Kidney (tissue), 13 donors: ENCODE measurements at regions not wholly inside any gene's neighbourhood (a gene's known extent, or its start where the extent isn't known, plus 50 kb on each side); places are given as distances from the start of the nearest gene placed in this dataset.
"Not testable (repeated sequence)": the region's sequence is repeated elsewhere in the genome, so short reads cannot be mapped to it uniquely, and the experiment has no call there.

Experiments used
- DNase-seq, 5 donors: peaks; one replicate each; pipeline ENCODE4 v3.0.0-alpha.2; 2013 to 2020
- FAIRE-seq: peaks from 2 replicates; lab custom pipeline; 2012; peaks lifted over from hg19 to GRCh38; lab: Jason Lieb, UNC
- H3K27ac ChIP-seq, 2 donors: one replicate each; pipeline ENCODE4 v1.7.0; 2013; ENCODE audit warnings: low read depth in 2 of 2, low read length in 2 of 2, inconsistent platforms in 1 of 2
- H3K27me3 ChIP-seq: one replicate; pipeline ENCODE4 v1.7.1; 2013; ENCODE audit warnings: low read length, inconsistent platforms; ENCODE audit not compliant: control insufficient read depth, insufficient read depth
- H3K36me3 ChIP-seq, 3 donors: one replicate each; pipeline versions ENCODE4 v1.7.0 to v1.7.1; 2013; ENCODE audit warnings: low read length in 3 of 3, control low read depth in 1 of 3, inconsistent platforms in 1 of 3; ENCODE audit not compliant: insufficient read depth in 3 of 3, control insufficient read depth in 2 of 3
- H3K4me1 ChIP-seq, 3 donors: one replicate each; pipeline versions ENCODE4 v1.7.0 to v1.7.1; 2013; ENCODE audit warnings: low read length in 3 of 3, inconsistent platforms in 1 of 3, low read depth in 1 of 3; ENCODE audit not compliant: control insufficient read depth in 2 of 3, insufficient read depth in 2 of 3
- H3K4me3 ChIP-seq, 3 donors: one replicate each; pipeline versions ENCODE4 v1.7.0 to v1.8.1; 2013; ENCODE audit warnings: low read length in 3 of 3, control low read depth in 1 of 3, inconsistent platforms in 1 of 3
- H3K9ac ChIP-seq, 3 donors: one replicate each; pipeline versions ENCODE4 v1.7.0 to v1.7.1; 2013; ENCODE audit warnings: low read length in 3 of 3, control low read depth in 1 of 3, inconsistent platforms in 1 of 3
- H3K9me3 ChIP-seq, 3 donors: one replicate each; pipeline versions ENCODE4 v1.7.0 to v1.7.1; 2013; ENCODE audit warnings: low read length in 3 of 3, control low read depth in 1 of 3, inconsistent platforms in 1 of 3; ENCODE audit not compliant: control insufficient read depth in 2 of 3, insufficient read depth in 1 of 3
- intact Hi-C: fragments of 100-400 bp; cut with DNase I; formaldehyde crosslinking; loops from one replicate; pipeline ENCODE4 v1.11.1; 2022
- TF ChIP-seq, protein P1 (sequence below): IDR thresholded peaks from 3 replicates; pipeline ENCODE4 v1.5.1; 2012; ENCODE audit warnings: mild to moderate bottlenecking, moderate library complexity, borderline replicate concordance; ENCODE audit not compliant: insufficient read depth; ENCODE audit errors: extremely low read depth
- donor health status: control.
- donor health status: control.
- donor health status: control.
- donor health status: control.
- donor health status: control.
- donor health status: DM: yes; HTN: yes; CAD: no.
- donor health status: Normal renal cell carcinoma (clear cell type).

- DNase-seq (no peak), FAIRE-seq (no peak)
- TF ChIP-seq, protein P1, sequence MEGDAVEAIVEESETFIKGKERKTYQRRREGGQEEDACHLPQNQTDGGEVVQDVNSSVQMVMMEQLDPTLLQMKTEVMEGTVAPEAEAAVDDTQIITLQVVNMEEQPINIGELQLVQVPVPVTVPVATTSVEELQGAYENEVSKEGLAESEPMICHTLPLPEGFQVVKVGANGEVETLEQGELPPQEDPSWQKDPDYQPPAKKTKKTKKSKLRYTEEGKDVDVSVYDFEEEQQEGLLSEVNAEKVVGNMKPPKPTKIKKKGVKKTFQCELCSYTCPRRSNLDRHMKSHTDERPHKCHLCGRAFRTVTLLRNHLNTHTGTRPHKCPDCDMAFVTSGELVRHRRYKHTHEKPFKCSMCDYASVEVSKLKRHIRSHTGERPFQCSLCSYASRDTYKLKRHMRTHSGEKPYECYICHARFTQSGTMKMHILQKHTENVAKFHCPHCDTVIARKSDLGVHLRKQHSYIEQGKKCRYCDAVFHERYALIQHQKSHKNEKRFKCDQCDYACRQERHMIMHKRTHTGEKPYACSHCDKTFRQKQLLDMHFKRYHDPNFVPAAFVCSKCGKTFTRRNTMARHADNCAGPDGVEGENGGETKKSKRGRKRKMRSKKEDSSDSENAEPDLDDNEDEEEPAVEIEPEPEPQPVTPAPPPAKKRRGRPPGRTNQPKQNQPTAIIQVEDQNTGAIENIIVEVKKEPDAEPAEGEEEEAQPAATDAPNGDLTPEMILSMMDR, result no peak
- intact Hi-C loops, result no loop called here
- no peaks in the 10 kb centered on the region for H3K27me3 ChIP-seq
- H3K4me1 ChIP-seq, result no peaks in the 10 kb centered on the region
- no peaks in the 10 kb centered on the region for H3K36me3 ChIP-seq
- no peak overlapping the region for H3K27ac ChIP-seq
- no peaks in the 10 kb centered on the region for H3K9me3 ChIP-seq
- no peak overlapping the region for H3K9ac ChIP-seq
- H3K4me3 ChIP-seq, result no peak overlapping the region
Observed at GRCh38 chr14:89469210-89470198, 52.5 kb upstream of the FOXN3 start.

- Histone ChIP-seq H3K4me1 (no peaks in the 10 kb centered on the region), H3K27ac (no peak overlapping the region), H3K36me3 (no peaks in the 10 kb centered on the region), H3K9me3 (no peaks in the 10 kb centered on the region), H3K9ac (peak overlapping the region in 1 of 3 donors; percentile 17), H3K27me3 (no peaks in the 10 kb centered on the region), H3K4me3 (no peak overlapping the region)
- FAIRE-seq (no peak), DNase-seq (no peak)
- intact Hi-C loops, result no loop called here
- TF ChIP-seq, protein P1, result no peak
Observed at GRCh38 chr14:89468566-89468965, 51.5 kb upstream of the FOXN3 start.

- FAIRE-seq, intact Hi-C loops: not testable (repeated sequence)
Observed at GRCh38 chr14:89468030-89468429, 51.0 kb upstream of the FOXN3 start.

DNA sequence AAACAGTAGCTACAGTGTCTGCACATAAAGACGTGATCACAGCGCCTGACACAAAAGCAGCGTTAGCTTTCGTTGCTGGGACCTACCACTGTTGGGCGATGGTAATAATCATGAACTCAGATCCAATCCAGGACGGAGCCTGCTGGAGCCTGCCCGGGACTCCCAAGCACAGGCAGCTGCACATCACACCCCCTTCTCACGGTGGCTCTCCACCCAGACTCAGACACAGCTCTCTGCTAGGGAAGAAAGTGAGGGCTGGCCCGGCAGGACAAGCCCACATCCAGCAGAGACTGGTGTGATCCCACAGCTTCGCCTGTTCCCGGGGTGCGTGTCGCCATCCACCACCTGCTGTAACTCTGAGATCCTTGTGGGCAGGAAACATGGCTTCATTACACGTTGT is 49.9 kb upstream of the FOXN3 start:
- FAIRE-seq (no peak), DNase-seq (no peak)
- intact Hi-C loops, result no loop called here

More at GRCh38 chr14:89468030-89468429, 51.0 kb upstream of the FOXN3 start:
- not testable (repeated sequence) for H3K4me3 ChIP-seq, H3K27me3 ChIP-seq, H3K27ac ChIP-seq, H3K4me1 ChIP-seq, H3K9ac ChIP-seq, H3K9me3 ChIP-seq, DNase-seq, H3K36me3 ChIP-seq

More for the DNA sequence above, 49.9 kb upstream of the FOXN3 start:
- Histone ChIP-seq H3K9ac (no peak overlapping the region), H3K27me3 (no peaks in the 10 kb centered on the region), H3K27ac (no peak overlapping the region), H3K36me3 (no peaks in the 10 kb centered on the region), H3K9me3 (no peaks in the 10 kb centered on the region), H3K4me1 (no peaks in the 10 kb centered on the region), H3K4me3 (no peak overlapping the region)
- TF ChIP-seq, protein P1, result no peak
